ENCODE measurements at regions not wholly inside any gene's neighbourhood (a gene's known extent, or its start where the extent isn't known, plus 50 kb on each side); places are given as distances from the start of the nearest gene placed in this dataset.
"Not testable (repeated sequence)": the region's sequence is repeated elsewhere in the genome, so short reads cannot be mapped to it uniquely, and the experiment has no call there.

GRCh38 chr3:80701349-80701748, 933.6 kb upstream of the ROBO1 start:
- DNase-seq, result no peak

GRCh38 chr3:80697291-80697690, 929.5 kb upstream of the ROBO1 start:
- DNase-seq, result no peak

GRCh38 chr3:80696280-80696679, 928.5 kb upstream of the ROBO1 start:
- DNase-seq, result no peak

DNA sequence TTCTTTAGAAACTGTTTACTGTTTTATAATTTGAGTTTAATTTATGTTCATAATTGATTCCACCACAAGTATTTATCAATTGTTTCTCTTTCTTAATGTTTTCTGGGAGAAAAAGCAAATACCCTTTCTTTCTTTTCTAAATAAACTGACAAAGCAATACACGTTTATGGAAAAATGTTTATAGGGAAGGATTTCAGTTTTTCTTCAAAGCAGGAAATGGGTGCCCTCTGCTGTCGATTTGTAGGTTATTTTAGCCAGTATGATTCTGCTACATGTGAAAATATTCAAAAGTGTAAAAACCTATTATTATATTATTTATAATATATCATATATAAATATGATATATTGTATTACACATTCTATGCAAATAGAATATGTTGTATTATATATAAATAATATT, 921.0 kb upstream of the ROBO1 start:
- no peak for DNase-seq

- no peak for DNase-seq
These were observed 915.2 kb upstream of the ROBO1 start for GRCh38 chr3:80682951-80683350.

- no peak for DNase-seq
These were observed 914.4 kb upstream of the ROBO1 start for GRCh38 chr3:80682235-80682634.

- DNase-seq, result no peak
These were observed 910.0 kb upstream of the ROBO1 start for GRCh38 chr3:80677796-80678195.

GRCh38 chr3:80676866-80677265, 909.1 kb upstream of the ROBO1 start:
- DNase-seq, result no peak

- no peak for DNase-seq
These were observed 908.5 kb upstream of the ROBO1 start for GRCh38 chr3:80676261-80676660.

DNA sequence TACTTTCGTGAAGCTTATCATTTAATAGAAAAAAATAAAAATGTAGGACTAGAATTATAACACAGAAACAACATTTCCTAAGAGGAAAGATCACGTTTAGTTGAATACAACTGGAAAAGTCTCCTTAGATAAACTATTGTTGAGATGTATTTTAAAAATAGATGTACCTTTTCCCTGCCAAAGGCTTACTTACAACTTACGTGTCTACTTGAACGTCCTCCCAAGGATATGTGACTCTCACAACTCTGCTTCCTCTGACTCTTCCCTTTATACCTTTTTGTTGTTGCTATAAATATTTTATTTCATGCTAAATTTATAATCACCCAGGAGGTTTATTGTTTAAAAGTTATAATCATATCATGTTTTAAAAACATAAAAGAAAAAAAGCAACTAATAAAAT, 908.0 kb upstream of the ROBO1 start:
- DNase-seq, result no peak

GRCh38 chr3:80668600-80669294, 900.9 kb upstream of the ROBO1 start:
- DNase-seq, result no peak

DNA sequence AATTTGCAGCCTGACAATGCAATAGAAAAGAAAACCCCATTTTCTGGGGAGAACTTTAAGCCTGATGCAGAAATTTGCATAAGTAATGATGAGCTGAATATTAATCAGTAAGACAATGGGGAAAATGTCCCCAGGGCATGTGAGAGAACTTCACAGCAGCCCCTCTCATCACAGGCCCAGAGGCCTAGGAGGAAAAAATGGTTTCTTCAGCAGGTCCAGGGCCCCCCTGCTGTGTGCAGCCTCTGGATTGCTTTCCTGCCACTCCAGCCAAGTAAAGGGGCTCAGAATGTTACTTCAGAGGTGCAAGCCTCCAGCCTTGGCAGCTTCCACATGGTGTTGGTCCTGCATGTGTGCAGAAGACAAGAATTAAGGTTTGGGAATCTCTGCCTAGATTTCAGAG, 900.3 kb upstream of the ROBO1 start:
- DNase-seq, result no peak

DNA sequence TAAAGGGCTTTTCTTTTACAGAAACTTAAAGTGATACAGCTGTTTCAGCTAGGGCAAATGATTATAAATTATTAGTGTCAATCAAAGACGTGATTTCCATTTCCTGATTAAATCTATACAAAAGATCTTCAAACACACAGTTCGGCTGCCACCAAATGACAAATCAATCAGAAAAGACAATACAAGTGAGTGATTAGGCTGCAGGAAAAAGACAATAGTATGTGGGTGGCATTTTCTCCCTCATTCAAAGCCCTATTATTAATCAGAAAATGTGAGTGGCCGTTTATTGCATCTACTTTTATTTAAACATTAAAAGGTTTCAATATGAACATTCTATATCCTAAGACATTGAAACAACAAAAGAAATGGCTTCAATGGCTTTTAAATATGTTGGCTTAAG, 895.6 kb upstream of the ROBO1 start:
- DNase-seq, result no peak

DNA sequence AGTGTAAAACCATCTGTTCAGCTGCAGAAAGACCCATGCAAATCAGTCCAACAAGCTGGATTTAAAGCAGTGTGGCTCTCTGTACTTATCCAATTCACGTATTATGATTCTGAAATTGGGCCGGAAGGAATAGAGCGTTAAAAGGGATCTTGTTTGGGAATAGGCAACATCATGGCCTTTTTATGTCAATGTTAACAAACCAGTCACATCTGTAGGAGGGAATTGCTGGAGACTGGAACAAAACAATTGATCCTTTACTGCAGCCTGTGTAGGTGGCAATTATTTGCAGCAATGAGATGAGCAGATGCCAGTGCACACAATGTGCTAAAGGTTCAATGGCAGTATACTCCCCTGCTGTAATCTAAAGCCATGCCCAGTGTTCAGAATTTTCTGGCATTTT, 887.4 kb upstream of the ROBO1 start:
- no peak for DNase-seq

- no peak for DNase-seq
These were observed 881.4 kb upstream of the ROBO1 start for GRCh38 chr3:80649170-80649569.

- no peak for DNase-seq
These were observed 875.6 kb upstream of the ROBO1 start for GRCh38 chr3:80643421-80643820.

- DNase-seq, result no peak
These were observed 850.8 kb upstream of the ROBO1 start for GRCh38 chr3:80618295-80619256.

- DNase-seq, result no peak
These were observed 844.6 kb upstream of the ROBO1 start for GRCh38 chr3:80612366-80612765.

- not testable (repeated sequence) for DNase-seq
These were observed 840.3 kb upstream of the ROBO1 start for GRCh38 chr3:80608072-80608471.

DNA sequence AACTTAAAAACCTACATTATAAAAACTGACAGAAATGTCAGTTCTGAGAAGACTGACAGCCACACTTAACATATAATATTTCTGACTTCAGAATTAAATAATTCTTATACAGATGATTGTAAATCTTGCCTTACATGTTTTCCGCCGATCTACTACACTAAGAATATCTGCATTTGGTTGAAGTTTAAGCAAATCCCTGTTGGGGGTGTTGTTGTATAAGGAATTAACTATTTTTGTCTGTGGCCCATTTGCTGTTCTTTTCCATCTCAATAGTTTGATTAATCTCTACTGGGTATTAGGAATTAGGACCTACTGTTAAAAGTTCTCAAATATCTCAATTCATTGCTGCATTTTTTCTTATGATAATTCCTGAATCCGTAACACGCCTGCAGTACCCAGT, 838.3 kb upstream of the ROBO1 start:
- no peak for DNase-seq

DNA sequence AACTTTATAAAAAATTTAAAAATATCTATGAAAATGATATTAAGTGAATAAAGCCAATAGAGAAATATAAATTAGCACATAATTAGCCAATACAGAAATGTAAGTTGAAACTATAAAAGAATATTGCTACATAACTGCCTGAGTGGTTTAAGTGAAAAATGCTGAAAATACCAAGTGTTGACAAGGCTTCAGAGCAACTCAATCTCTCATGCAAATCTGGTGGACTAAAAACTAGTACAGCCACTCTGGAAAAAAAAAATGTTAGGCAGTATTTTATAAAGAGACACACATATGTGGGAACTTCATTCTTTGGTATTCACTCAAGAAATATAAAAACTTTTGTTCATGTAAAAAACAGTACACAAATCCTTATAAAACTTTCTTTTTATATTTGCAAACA, 833.7 kb upstream of the ROBO1 start:
- DNase-seq, result no peak

GRCh38 chr3:80592792-80593191, 825.0 kb upstream of the ROBO1 start:
- DNase-seq, result no peak

GRCh38 chr3:80586338-80586737, 818.5 kb upstream of the ROBO1 start:
- no peak for DNase-seq

- no peak for DNase-seq
These were observed 812.3 kb upstream of the ROBO1 start for GRCh38 chr3:80580146-80580545.
